ENCODE measurements at regions not wholly inside any gene's neighbourhood (a gene's known extent, or its start where the extent isn't known, plus 50 kb on each side); places are given as distances from the start of the nearest gene placed in this dataset.

DNA sequence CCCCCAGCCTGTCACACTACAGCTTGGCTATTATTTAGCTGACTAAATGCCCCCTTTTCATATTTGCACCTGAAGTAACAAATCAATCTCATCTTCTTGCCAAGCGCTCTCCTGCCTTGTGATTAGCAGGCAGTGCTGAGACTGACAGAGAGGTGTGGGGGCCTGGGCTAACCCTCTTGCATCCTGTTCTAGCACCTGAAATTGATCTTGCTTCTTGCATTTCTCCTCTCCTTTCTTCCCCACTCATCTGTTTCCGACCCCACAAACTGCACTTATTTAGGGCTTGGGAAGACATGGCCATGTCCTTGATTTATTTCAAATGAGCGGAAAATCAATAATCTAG is 309.0 kb upstream of the PROK2 start:
- TF ChIP-seq POLR2A (IDR thresholded peaks at IDR 0.05; ENCODE audit: low read depth, low read length) (no peak), POLR2AphosphoS5 (IDR thresholded peaks at IDR 0.05; ENCODE audit: low read depth, low read length) (no peak), SPI1 (IDR thresholded peaks at IDR 0.05; ENCODE audit: low read depth, low read length) (no peak)

All from GM12891 (cell line).